Stimulated activated CD4-positive, alpha-beta T cell treated with anti-CD3 and anti-CD28 coated beads, Interleukin-15, amount 100 ng/mL, for 1 hour (primary cell): ENCODE measurements at regions not wholly inside any gene's neighbourhood (a gene's known extent, or its start where the extent isn't known, plus 50 kb on each side); places are given as distances from the start of the nearest gene placed in this dataset.

Experiments
- DNase-seq, 2 donors: peaks; one replicate each; pipeline ENCODE4 v3.0.0-alpha.2; 2020; ENCODE audit warnings: low read depth in 1 of 2, low spot score in 1 of 2

DNA sequence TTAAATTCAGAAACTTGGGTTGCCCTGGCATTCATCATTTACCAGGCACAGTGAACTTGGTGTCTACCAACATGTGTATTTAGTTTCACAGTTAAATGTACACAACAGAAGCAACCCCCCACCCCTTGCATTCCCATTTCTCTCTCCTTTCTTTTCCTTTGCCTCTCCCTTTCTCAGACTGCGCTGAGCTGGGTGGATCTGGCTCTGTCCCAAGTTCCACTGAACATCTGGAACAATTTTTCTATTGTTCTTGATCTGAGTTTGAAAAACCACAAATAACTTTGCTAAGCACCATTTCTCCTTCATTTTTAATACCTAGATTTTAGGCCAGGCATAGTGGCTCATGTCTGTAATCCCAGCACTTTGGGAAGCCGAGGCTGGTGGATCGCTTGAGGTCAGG, 242.2 kb downstream of the ABHD5 start:
- no peak for DNase-seq

- no peak for DNase-seq
Observed at GRCh38 chr3:43948013-43948412, 257.3 kb downstream of the ABHD5 start.

- no peak for DNase-seq
Observed at GRCh38 chr3:43949594-43949993, 258.9 kb downstream of the ABHD5 start.

GRCh38 chr3:43950775-43951174, 260.0 kb downstream of the ABHD5 start:
- DNase-seq, result no peak

DNA sequence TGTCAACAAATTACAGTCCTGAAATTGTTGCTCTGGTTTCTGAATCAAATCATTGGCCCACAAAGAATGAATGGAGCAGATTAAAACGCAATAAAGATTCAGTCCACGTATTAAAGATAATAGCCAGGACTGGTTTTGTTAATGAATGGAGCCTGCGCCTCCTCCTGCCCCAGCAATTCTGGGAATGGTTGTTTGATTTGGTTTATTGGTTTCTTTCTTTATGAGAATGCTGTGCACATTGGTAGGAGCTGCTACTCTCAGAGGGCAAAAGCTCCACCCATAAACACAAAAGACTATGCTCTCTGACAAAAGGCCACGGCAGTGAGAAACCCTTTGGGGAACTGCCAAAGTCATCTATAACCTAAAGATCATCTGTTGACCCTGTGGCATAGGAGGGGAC, 261.1 kb downstream of the ABHD5 start:
- no peak for DNase-seq

DNA sequence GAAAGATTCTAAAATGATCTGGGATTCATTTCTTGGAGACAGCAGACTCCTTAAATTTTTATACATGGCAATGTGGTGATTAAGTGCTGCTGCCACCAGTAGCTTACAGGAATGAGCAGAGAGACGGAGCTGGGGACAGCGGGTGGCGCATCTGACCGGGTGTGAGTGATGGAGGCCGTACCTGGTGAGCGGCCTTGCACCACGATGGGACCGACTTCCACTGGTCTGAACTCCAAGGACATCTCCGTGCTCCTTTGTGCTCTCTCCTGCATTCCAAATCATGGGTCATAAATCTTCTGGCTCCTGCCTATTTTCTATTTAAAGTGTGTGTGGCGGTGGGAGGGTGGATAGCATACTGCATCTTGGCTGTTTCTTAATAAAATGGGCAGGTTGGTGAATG, 262.6 kb downstream of the ABHD5 start:
- no peak for DNase-seq

DNA sequence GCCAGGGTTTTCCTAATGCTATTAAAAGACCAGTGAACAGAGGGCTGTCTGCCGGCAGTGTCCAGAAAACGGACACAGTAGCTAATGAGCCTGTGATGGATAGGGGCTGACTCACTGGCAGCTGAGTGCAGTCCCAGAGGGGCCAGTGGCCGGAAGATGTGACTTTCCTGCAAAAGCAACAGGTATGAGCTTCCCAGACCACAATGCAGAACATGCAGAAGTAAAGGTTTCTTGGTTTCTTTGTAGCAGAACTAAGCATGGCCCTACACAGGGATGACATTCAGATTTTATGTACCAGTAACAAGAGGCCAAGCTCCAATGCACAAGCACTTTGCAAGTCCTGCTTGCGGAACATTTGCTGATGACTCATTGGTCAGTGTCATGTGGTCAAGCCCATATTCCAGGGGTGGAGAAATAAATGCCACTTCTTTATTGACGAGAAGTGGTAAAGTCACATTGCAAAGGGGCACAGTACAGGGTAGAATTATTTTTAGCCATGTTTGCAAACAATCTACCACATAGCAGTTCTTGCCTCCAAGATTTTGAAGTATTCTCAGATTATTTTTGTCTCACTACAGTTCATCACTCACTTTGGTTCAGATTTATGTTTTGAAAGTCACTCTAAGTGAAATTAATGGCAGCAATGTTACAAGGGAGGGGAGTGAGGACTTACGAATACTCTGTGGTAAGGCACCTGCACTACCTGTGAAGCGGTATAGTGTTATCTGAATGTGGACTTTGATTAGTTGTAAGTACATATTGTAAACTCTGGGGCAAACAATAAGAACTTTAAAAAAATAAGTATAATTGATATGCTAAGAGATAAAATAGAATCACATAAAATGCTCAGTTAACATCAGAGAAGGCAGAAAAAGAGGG, 263.3 kb downstream of the ABHD5 start:
- no peak for DNase-seq

DNA sequence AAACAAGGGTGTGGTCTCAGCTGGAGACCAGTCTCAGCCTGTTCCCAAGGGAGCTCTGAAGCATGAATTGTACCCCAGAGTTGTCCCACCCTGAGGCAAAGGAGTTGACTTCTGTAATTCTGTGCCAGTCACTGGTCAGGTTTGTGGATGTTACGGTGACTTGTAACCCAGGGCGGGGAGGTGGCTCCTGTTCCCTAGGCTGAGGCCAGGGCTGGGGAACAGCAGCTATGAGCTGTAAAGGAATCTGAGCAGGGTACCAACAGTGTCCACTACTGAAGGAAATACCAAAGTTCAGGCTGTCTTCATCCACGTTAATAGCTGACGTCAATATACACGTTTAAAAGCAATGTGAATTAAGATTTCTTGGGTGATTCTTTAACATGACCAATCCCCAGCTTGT, 266.2 kb downstream of the ABHD5 start:
- no peak for DNase-seq

DNA sequence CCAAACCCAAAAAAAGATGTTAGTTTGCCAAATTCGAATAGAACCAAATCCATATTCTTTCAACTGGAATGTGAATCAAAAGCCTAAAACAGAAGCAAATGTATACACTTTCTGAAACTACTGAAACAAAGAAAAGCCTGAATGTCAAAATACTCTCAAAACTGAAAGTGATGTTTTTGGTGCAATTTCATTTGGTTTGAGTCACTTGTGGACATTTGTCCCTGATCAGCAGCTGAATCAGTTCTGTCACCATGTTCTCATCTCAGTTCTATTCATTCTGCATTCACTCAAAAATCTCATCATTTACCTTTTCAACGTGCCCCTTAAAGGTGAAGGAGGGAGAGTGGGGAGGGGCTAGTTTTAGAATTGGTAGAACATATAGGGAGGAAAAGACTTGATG, 266.8 kb downstream of the ABHD5 start:
- DNase-seq, result no peak

- DNase-seq, result no peak
Observed at GRCh38 chr3:43958005-43958770, 267.4 kb downstream of the ABHD5 start.

- no peak for DNase-seq
Observed at GRCh38 chr3:43958973-43959372, 268.2 kb downstream of the ABHD5 start.

GRCh38 chr3:43959498-43960447, 269.0 kb downstream of the ABHD5 start:
- no peak for DNase-seq

DNA sequence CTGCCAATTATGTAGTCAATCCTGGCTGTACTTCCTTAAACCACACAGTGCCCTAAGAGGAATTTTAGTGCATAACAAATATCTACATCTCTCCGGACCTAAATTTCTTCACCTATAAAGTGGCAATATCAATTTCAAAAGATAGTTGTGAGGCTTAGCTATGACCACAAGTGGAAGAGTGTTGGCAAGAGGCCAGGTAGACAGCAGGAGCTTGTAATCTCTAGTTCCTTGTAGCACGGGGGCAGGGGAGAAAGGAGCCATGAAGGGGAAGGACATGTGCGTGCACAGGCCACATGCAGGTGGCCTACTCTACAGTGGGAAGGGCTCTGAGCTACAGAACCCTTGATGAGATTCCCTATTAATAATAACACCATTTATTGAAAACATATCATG, 269.7 kb downstream of the ABHD5 start:
- no peak for DNase-seq

DNA sequence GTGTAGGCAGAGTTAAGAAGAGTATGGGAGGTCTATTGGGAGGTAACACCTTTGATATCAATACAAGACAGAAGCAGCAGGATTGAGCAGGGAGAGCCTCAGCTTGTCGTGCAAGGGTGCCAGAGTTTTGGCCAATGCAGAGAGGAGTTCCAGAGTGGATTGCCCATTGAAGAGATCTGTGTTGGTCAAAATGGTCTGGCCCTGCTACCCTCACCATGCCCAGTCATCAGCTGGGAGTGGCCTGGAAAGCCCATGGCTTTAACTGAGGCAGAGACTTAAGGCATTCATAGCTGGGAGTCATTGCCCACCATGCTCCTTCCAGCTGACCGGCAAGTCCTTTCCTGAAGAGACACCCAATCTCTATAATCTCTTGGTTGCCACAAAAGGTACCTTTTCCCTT, 271.3 kb downstream of the ABHD5 start:
- no peak for DNase-seq

- no peak for DNase-seq
Observed at GRCh38 chr3:43963208-43963607, 272.5 kb downstream of the ABHD5 start.

DNA sequence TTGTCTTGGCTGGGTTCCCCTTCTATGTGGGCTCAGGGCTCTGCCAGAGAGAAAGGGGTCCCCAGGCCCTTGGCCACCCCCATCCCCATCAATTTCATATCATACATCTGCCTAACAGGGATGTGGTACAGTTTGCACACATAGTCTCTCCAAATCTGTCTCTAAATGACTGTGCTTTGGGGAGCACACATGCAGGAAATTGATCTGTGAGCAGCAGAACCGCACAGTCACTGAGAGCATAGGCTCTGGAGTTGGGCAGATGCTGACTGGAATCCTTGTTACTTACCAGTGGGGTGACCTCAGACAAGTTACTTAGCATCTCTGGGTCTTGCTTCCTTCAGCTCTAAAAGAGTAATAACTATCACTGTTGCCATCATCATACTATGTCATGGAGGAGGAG, 273.9 kb downstream of the ABHD5 start:
- no peak for DNase-seq

DNA sequence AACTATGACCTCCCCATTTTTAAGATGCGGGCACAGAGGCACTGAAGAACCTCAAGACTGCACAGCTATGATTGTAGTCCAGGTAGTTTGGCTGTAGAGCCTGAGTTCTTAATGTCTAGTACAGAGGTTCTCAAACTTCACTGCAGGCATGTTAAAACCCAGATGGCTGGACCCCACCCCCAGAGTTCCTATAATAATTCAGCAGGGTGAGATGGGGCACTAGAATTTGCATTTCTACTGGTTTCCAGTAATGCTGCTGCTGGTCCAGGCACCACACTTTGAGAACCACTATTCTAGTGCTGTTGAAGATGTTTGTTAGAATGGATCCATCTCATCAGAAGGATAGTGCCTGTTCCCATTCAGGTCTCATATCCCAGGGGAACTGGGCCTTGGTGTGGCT, 274.9 kb downstream of the ABHD5 start:
- DNase-seq, result no peak

GRCh38 chr3:43966126-43966525, 275.4 kb downstream of the ABHD5 start:
- DNase-seq, result no peak

DNA sequence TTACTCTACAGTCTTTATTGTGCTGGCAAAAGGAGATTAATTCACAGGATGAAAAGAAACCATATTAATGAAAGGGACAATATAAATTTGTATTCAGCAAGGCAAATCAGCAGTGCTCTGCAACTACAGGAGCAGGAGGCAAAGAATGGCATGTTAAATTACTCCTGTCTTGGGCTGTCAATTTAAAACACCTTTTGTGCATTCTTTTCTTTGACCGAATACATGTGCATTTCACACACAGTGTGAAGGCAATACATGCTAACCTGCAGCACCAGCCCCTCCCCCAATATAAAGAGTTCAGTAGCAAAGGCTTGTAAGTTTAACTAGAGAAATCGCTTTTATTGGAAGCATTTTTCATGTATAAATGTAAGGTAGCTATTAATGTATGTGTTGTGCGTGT, 275.2 kb upstream of the TOPAZ1 start:
- no peak for DNase-seq

DNA sequence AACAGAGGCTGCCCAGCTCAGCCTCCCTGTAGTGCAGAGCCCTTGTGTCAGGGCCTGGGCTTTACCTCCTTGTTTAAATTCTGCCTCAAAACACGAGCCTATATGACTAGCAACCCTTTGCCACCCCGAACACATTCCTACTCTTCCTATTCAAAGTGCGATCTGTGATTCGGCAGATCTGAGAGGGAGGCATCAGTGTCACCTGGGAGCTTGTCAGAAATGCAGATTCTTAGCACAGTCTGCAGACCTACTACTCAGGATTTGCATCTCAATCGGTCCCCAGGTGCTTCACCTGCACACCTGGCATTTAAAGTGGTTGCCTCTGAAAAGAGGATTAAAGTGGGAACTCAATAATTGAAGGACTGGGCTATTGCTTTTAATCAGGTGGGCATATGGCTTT, 273.2 kb upstream of the TOPAZ1 start:
- no peak for DNase-seq

GRCh38 chr3:43969944-43970343, 271.7 kb upstream of the TOPAZ1 start:
- DNase-seq, result no peak
